Gastroesophageal sphincter (tissue), 4 donors: ENCODE measurements at regions not wholly inside any gene's neighbourhood (a gene's known extent, or its start where the extent isn't known, plus 50 kb on each side); places are given as distances from the start of the nearest gene placed in this dataset.

Experiments used
- ATAC-seq: fragments of 150-250 bp; one replicate; pipeline ENCODE4 v1.9.1; 2016; ENCODE audit warnings: mild to moderate bottlenecking, moderate library complexity
- H3K27ac ChIP-seq, 4 donors: fragments of 200-600 bp; sonication (generic) in 3 of 4; 1 replicate in 3 of 4; 2 replicates in 1 of 4; pipeline ENCODE4 v1.5.1; 2016 to 2019
- H3K27me3 ChIP-seq: fragments of 200-600 bp; sonication (generic); one replicate; pipeline ENCODE4 v1.5.1; 2019
- H3K36me3 ChIP-seq, 2 donors: fragments of 200-600 bp; sonication (generic); one replicate each; pipeline ENCODE4 v1.5.1; 2019; ENCODE audit warnings: control low read depth in 1 of 2
- H3K4me1 ChIP-seq, 3 donors: fragments of 200-600 bp; sonication (generic); 1 replicate in 2 of 3; 2 replicates in 1 of 3; pipeline ENCODE4 v1.5.1; 2016 to 2019; ENCODE audit warnings: control low read depth in 2 of 3
- H3K4me3 ChIP-seq, 2 donors: fragments of 200-600 bp; sonication (generic); one replicate each; pipeline ENCODE4 v1.5.1; 2019; ENCODE audit warnings: mild to moderate bottlenecking in 1 of 2, moderate library complexity in 1 of 2
- H3K9me3 ChIP-seq, 3 donors: fragments of 200-600 bp; sonication (generic); one replicate each; pipeline ENCODE4 v1.5.1; 2017 to 2019; ENCODE audit warnings: control low read depth in 2 of 3
- CTCF ChIP-seq, 4 experiments: fragments of 200-600 bp in 2 of 4; fragments of 450-650 bp in 2 of 4; sonication (generic) in 1 of 4; IDR thresholded peaks; one replicate each; pipeline ENCODE4 v1.5.1; 2017 to 2019; ENCODE audit warnings: antibody characterized with exemption in 4 of 4, mild to moderate bottlenecking in 2 of 4, moderate library complexity in 2 of 4
- EP300 ChIP-seq: sonication (generic); formaldehyde crosslinking; IDR thresholded peaks from one replicate; pipeline ENCODE4 v1.6.1; 2017; ENCODE audit warnings: antibody characterized with exemption, mild to moderate bottlenecking
- POLR2A ChIP-seq, 2 donors: fragments of 450-650 bp; IDR thresholded peaks; one replicate each; pipeline ENCODE4 v1.6.1; 2017; ENCODE audit warnings: antibody characterized with exemption in 2 of 2, mild to moderate bottlenecking in 2 of 2, moderate library complexity in 1 of 2
- POLR2AphosphoS5 ChIP-seq: sonication (generic); formaldehyde crosslinking; IDR thresholded peaks from one replicate; pipeline ENCODE4 v1.6.1; 2017; ENCODE audit warnings: antibody characterized with exemption
- WGBS, 2 donors: methylation state at CpG; one replicate each; pipeline ENCODE4 v1.1.5; 2018; ENCODE audit warnings: low coverage in 1 of 2; 5-methylcytosine and 5-hydroxymethylcytosine counted together

DNA sequence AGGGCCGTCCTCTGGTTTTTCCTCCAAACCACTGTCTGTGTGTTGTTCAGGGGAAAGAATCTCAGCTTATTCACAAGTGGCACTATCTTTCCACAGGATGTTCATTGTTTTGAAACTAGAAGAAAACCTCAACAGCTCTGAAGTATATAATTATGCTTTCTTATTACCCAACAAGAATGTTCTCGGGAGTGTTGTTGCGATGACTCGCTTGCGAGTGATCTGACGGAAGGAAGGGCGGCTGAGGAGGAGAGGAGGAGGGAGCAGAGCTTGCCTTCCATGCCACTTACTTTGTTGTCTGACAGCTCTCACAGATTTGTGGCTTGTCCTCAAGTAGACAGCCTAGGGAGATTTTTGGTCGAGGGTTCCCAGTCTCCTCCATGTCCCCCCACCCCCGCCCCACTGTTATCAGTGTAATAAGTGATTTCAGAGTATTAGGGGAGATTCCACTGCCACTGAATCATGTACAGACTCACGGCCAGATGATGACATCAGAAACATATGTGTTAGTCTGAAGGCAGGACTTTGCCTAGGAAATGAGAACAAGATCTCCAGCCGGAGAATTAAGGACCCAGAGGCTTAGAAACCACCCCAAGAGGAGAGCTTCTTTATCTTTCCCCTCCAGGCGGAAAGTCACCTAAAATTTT is 80.7 kb upstream of the CCN6 start:
- WGBS, 2 donors: 15 to 36% methylated on average over 11 of the region's 12 CpGs
- Histone ChIP-seq H3K4me1 (peaks cover 3 to 8% (median 4%) of the 10 kb centered on the region in 3 donors), H3K4me3 (no peak overlapping the region), H3K36me3 (no peaks in the 10 kb centered on the region), H3K9me3 (no peaks in the 10 kb centered on the region), H3K27me3 (no peaks in the 10 kb centered on the region), H3K27ac (peak overlapping the region; percentile 44 to 75 (median 66))
- peak; percentile 91 for ATAC-seq
- TF ChIP-seq POLR2AphosphoS5 (peak; percentile 65), CTCF (IDR thresholded peaks at IDR 0.05) (no peak), EP300 (no peak), POLR2A (IDR thresholded peaks at IDR 0.05) (no peak)

GRCh38 chr6:111973927-111974639 is 79.8 kb upstream of the CCN6 start:
- TF ChIP-seq EP300 (no peak), POLR2A (IDR thresholded peaks at IDR 0.05) (no peak), CTCF (IDR thresholded peaks at IDR 0.05) (no peak), POLR2AphosphoS5 (no peak)
- Histone ChIP-seq H3K4me1 (peaks cover 3 to 8% (median 4%) of the 10 kb centered on the region in 3 donors), H3K4me3 (no peak overlapping the region), H3K27ac (peak overlapping the region in 3 of 4 donors; percentile 62 to 75 (median 71)), H3K9me3 (no peaks in the 10 kb centered on the region), H3K36me3 (no peaks in the 10 kb centered on the region), H3K27me3 (no peaks in the 10 kb centered on the region)
- no peak for ATAC-seq
- 79 to 85% methylated on average over 5 of the region's 5 CpGs for WGBS, 2 donors

DNA sequence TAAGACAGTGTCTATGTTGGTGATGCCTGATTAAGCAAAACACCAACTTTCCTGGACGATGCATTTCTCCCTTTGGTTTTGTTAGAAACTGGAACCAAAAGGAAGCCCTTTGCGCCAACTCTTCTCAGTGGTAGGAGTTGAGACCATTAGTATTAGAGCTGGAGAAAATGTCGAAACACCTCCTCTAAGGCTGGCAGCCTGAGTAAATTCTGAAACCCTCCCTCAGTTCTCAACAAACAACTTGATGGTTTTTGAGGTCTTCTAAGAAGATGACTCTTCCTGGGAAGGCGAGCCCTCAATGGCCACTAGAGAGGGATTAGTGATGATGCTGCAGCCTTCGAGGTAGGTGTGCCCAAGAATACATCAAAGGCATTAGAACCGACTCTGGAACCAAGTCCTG is 78.4 kb upstream of the CCN6 start:
- Histone ChIP-seq H3K27ac (no peak overlapping the region), H3K9me3 (no peaks in the 10 kb centered on the region), H3K36me3 (no peaks in the 10 kb centered on the region), H3K27me3 (no peaks in the 10 kb centered on the region), H3K4me1 (peaks cover 3 to 12% (median 4%) of the 10 kb centered on the region in 3 donors), H3K4me3 (no peak overlapping the region)
- no peak for TF ChIP-seq EP300
- ATAC-seq: no peak
- 92 to 95% methylated on average over 3 to 6 of the region's 6 CpGs for WGBS, 2 donors

- ATAC-seq: no peak
- no peaks in the 10 kb centered on the region for H3K9me3 ChIP-seq
- TF ChIP-seq POLR2A (IDR thresholded peaks at IDR 0.05): no peak
- TF ChIP-seq CTCF (IDR thresholded peaks at IDR 0.05): no peak
- TF ChIP-seq POLR2AphosphoS5: no peak
- 72 to 73% methylated on average over 2 of the region's 2 CpGs for WGBS, 2 donors
- H3K27me3 ChIP-seq: no peaks in the 10 kb centered on the region
- H3K4me3 ChIP-seq: no peak overlapping the region
- no peak overlapping the region for H3K27ac ChIP-seq
- peaks cover 3 to 18% (median 4%) of the 10 kb centered on the region in 3 donors for H3K4me1 ChIP-seq
- no peaks in the 10 kb centered on the region for H3K36me3 ChIP-seq
These were observed 77.8 kb upstream of the CCN6 start for GRCh38 chr6:111976139-111976538.

- WGBS, 2 donors: 73 to 87% methylated on average over 2 to 3 of the region's 3 CpGs
These were observed 75.3 kb upstream of the CCN6 start for GRCh38 chr6:111978532-111979149.

More at GRCh38 chr6:111978532-111979149, 75.3 kb upstream of the CCN6 start:
- Histone ChIP-seq H3K27me3 (no peaks in the 10 kb centered on the region), H3K9me3 (no peaks in the 10 kb centered on the region), H3K4me1 (peaks cover 2 to 14% (median 2%) of the 10 kb centered on the region in 3 donors), H3K36me3 (no peaks in the 10 kb centered on the region), H3K4me3 (no peak overlapping the region), H3K27ac (no peak overlapping the region)
- TF ChIP-seq POLR2AphosphoS5 (no peak), CTCF (IDR thresholded peaks at IDR 0.05) (no peak), EP300 (no peak), POLR2A (IDR thresholded peaks at IDR 0.05) (no peak)
- ATAC-seq: no peak
